ENCODE measurements at regions not wholly inside any gene's neighbourhood (a gene's known extent, or its start where the extent isn't known, plus 50 kb on each side); places are given as distances from the start of the nearest gene placed in this dataset.
"Not testable (repeated sequence)": the region's sequence is repeated elsewhere in the genome, so short reads cannot be mapped to it uniquely, and the experiment has no call there.

GRCh38 chr14:34049790-34050189, 98.9 kb upstream of the EGLN3 start:
- ChIA-PET CTCF (no interaction called here), POLR2A (no interaction called here)
- no peaks in the 10 kb centered on the region for H3K27me3 Mint-ChIP-seq (ENCODE audit: low read depth)
- H3K9me3 Mint-ChIP-seq: peaks cover 9% of the 10 kb centered on the region
- H3K36me3 Mint-ChIP-seq: no peaks in the 10 kb centered on the region
- no peak overlapping the region for H3K27ac Mint-ChIP-seq
- no peak overlapping the region for H3K4me3 Mint-ChIP-seq
- TF ChIP-seq ZNF423 (CRISPR knock-in tag; IDR thresholded peaks at IDR 0.05) (no peak), PRRX2 (CRISPR knock-in tag; IDR thresholded peaks at IDR 0.05) (no peak), SMAD3 (CRISPR knock-in tag; IDR thresholded peaks at IDR 0.05; ENCODE audit: borderline replicate concordance) (no peak), ZNF121 (CRISPR knock-in tag; IDR thresholded peaks at IDR 0.05) (no peak)
- ATAC-seq (no peak), DNase-seq (ENCODE audit: low spot score) (no peak)
- peaks cover 4% of the 10 kb centered on the region for H3K4me1 Mint-ChIP-seq

- ATAC-seq; H3K36me3 Mint-ChIP-seq; DNase-seq (ENCODE audit: low spot score); H3K4me1 Mint-ChIP-seq; H3K27ac Mint-ChIP-seq; H3K27me3 Mint-ChIP-seq (ENCODE audit: low read depth); CTCF ChIA-PET; POLR2A ChIA-PET; H3K4me3 Mint-ChIP-seq; H3K9me3 Mint-ChIP-seq: not testable (repeated sequence)
Observed at GRCh38 chr14:34049187-34049586, 98.3 kb upstream of the EGLN3 start.

GRCh38 chr14:34046799-34047520, 96.1 kb upstream of the EGLN3 start:
- ChIA-PET POLR2A (no interaction called here), CTCF (no interaction called here)
- Mint-ChIP-seq H3K9me3 (peaks cover 11% of the 10 kb centered on the region), H3K27ac (no peak overlapping the region), H3K27me3 (ENCODE audit: low read depth) (no peaks in the 10 kb centered on the region; the same call in 1 of the 2 replicates), H3K36me3 (no peaks in the 10 kb centered on the region), H3K4me1 (peaks cover 10% of the 10 kb centered on the region), H3K4me3 (no peak overlapping the region)
- DNase-seq (ENCODE audit: low spot score) (no peak), ATAC-seq (no peak)
- TF ChIP-seq USF1 (CRISPR knock-in tag; IDR thresholded peaks at IDR 0.05) (no peak), STAT6 (CRISPR knock-in tag; conservative IDR thresholded peaks at IDR 0.05; ENCODE audit: low read depth) (no peak), E2F4 (CRISPR knock-in tag; IDR thresholded peaks at IDR 0.05; ENCODE audit: borderline replicate concordance, low read depth) (no peak), CREB1 (CRISPR knock-in tag; IDR thresholded peaks at IDR 0.05) (no peak), SMAD4 (CRISPR knock-in tag; IDR thresholded peaks at IDR 0.05) (no peak), ZNF317 (CRISPR knock-in tag; IDR thresholded peaks at IDR 0.05; ENCODE audit: borderline replicate concordance, low read depth) (no peak), EMX1 (CRISPR knock-in tag; IDR thresholded peaks at IDR 0.05) (no peak), HMGXB4 (CRISPR knock-in tag; IDR thresholded peaks at IDR 0.05) (no peak), RORB (CRISPR knock-in tag; IDR thresholded peaks at IDR 0.05) (no peak), ATF2 (CRISPR knock-in tag; IDR thresholded peaks at IDR 0.05; ENCODE audit: borderline replicate concordance, low read depth) (no peak), ZNF423 (CRISPR knock-in tag; IDR thresholded peaks at IDR 0.05) (no peak), SP1 (CRISPR knock-in tag; conservative IDR thresholded peaks at IDR 0.05) (no peak), TCF7 (CRISPR knock-in tag; IDR thresholded peaks at IDR 0.05; ENCODE audit: low read depth) (no peak), ATF1 (CRISPR knock-in tag; IDR thresholded peaks at IDR 0.05) (no peak), TP53 (CRISPR knock-in tag; IDR thresholded peaks at IDR 0.05) (no peak), KAT7 (CRISPR knock-in tag; IDR thresholded peaks at IDR 0.05; ENCODE audit: borderline replicate concordance) (no peak), ZNF671 (CRISPR knock-in tag; IDR thresholded peaks at IDR 0.05) (no peak)
